ENCODE measurements at regions not wholly inside any gene's neighbourhood (a gene's known extent, or its start where the extent isn't known, plus 50 kb on each side); places are given as distances from the start of the nearest gene placed in this dataset.

GRCh38 chr5:109992264-109992915 is 302.7 kb downstream of the MAN2A1 start:
- ATAC-seq (no peak), DNase-seq (ENCODE audit: low read depth, low spot score) (no peak)
- no peak overlapping the region for H3K27ac ChIP-seq (ENCODE audit: low read depth, low read length)
- no peaks in the 10 kb centered on the region for H3K79me2 ChIP-seq (ENCODE audit: insufficient read depth, low read length)
- H3K9me2 ChIP-seq (ENCODE audit: insufficient read depth): no peaks in the 10 kb centered on the region
- H3K36me3 ChIP-seq (ENCODE audit: control insufficient read depth in 1 of 2, insufficient read depth in 2 of 2, low read length in 2 of 2): no peaks in the 10 kb centered on the region
- H3K27me3 ChIP-seq (ENCODE audit: insufficient read depth, low read length): 0 out of 2 replicates have a peak, but pooled peaks cover 1% of the 10 kb centered on the region
- H3K4me3 ChIP-seq (replicated peaks in 1 of 2; ENCODE audit: low read depth in 1 of 2, low read length in 2 of 2): no peak overlapping the region
- ChIA-PET RAD21 (ENCODE audit: low non-redundant PET in 1 of 2, low total read pairs in 2 of 2, uncharacterized antibody in 2 of 2, unreplicated experiment in 2 of 2) (no interaction called here), CTCF (no interaction called here), POLR2A (no interaction called here)
- H3K4me2 ChIP-seq (ENCODE audit: low read length): no peak overlapping the region
- no peaks in the 10 kb centered on the region for H4K20me1 ChIP-seq (ENCODE audit: insufficient read depth)
- TF ChIP-seq POLR2AphosphoS5 (IDR thresholded peaks at IDR 0.05; ENCODE audit: low read depth, low read length): no peak
- no peak for TF ChIP-seq SRF (IDR thresholded peaks at IDR 0.05; ENCODE audit: low read depth)
- TF ChIP-seq REST (IDR thresholded peaks at IDR 0.05; ENCODE audit: low read depth): no peak
- TF ChIP-seq SP1 (IDR thresholded peaks at IDR 0.05; ENCODE audit: low read depth): no peak
- no peak for TF ChIP-seq POLR2A (IDR thresholded peaks at IDR 0.05; ENCODE audit: borderline replicate concordance, extremely low read depth, insufficient read depth, insufficient read length)
- TF ChIP-seq ELF1 (IDR thresholded peaks at IDR 0.05; ENCODE audit: borderline replicate concordance, low read depth): no peak
- no peak for TF ChIP-seq ATF3 (IDR thresholded peaks at IDR 0.05)
- no peak for TF ChIP-seq ZFX (IDR thresholded peaks at IDR 0.05)
- no peak for TF ChIP-seq CTCF (IDR thresholded peaks at IDR 0.05 in 2 of 3, conservative IDR thresholded peaks at IDR 0.05 in 1 of 3; ENCODE audit: borderline replicate concordance in 1 of 3, insufficient read depth in 1 of 3, low read depth in 2 of 3, low read length in 2 of 3)
- no peak for TF ChIP-seq ZNF274 (IDR thresholded peaks at IDR 0.05; ENCODE audit: low read depth, low read length)
- no peak for TF ChIP-seq SIN3A (IDR thresholded peaks at IDR 0.05; ENCODE audit: low read depth)
- no peak for TF ChIP-seq TCF7L2 (IDR thresholded peaks at IDR 0.05; ENCODE audit: borderline replicate concordance, extremely low read depth, insufficient read depth, insufficient read length)
- H3K4me1 ChIP-seq (ENCODE audit: control insufficient read depth in 1 of 2, insufficient read depth in 2 of 2, low read length in 2 of 2): no peaks in the 10 kb centered on the region
- no peak overlapping the region for H2AFZ ChIP-seq (ENCODE audit: low read depth, low read length, poor library complexity, severe bottlenecking)
- intact Hi-C loops (cut with micrococcal nuclease): no loop called here
- H3K9ac ChIP-seq (ENCODE audit: low read length): no peak overlapping the region
- BruUV-seq (replicated peaks): no TSS peak
- H3K9me3 ChIP-seq (ENCODE audit: control insufficient read depth in 1 of 2, insufficient read depth in 1 of 2, low read depth in 1 of 2, low read length in 2 of 2): no peaks in the 10 kb centered on the region
